Erythroblast (primary cell): ENCODE measurements at regions not wholly inside any gene's neighbourhood (a gene's known extent, or its start where the extent isn't known, plus 50 kb on each side); places are given as distances from the start of the nearest gene placed in this dataset.
"Not testable (repeated sequence)": the region's sequence is repeated elsewhere in the genome, so short reads cannot be mapped to it uniquely, and the experiment has no call there.

ENCODE experiments used
- DNase-seq, 2 experiments: peaks; one replicate each; lab custom pipeline; 2025; lab: John Stamatoyannopoulos, UW
- GATA1 ChIP-seq: IDR thresholded peaks from 2 replicates; pipeline ENCODE4 v1.6.1; 2011; ENCODE audit warnings: low read depth, mild to moderate bottlenecking, control low read depth, low read length, moderate library complexity
- POLR2A ChIP-seq: IDR thresholded peaks from 2 replicates; pipeline ENCODE4 v1.6.1; 2011; ENCODE audit warnings: mild to moderate bottlenecking, low read length

DNA sequence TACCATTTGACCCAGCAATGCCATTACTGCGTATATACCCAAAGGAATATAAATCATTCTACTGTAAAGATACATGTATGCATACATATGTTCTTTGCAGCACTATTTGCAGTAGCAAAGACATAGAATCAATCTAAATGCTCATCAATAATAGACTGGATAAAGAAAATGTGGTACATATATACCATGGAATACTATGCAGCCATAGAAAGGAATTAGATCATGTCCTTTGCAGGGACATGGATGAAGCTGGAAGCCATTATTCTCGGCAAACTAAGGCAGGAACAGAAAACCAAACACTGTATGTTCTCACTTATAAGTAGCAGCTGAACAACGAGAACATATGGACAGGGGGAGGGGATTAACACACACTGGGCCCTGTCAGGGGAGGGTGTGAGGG is 54.8 kb upstream of the ZNF30 start:
- DNase-seq: not testable (repeated sequence)

DNA sequence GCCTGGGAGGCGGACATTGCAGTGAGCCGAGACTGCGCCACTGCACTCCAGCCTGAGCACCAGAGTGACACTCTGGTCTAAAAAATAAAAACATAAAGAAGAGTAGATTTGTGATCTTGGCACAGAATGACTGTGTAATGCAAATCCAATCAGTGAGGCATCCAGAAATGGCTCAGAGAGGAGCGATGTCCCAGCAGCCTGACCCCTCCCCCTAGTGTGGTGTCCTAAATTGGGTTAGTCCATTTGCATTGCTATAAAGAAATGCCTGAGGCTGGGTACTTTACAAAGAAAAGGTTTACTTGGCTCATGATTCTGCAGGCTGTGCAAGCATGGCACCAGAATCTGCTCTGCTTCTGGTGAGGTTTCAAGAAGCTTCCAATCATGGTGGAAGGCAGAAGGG is 59.1 kb upstream of the ZNF30 start:
- TF ChIP-seq POLR2A: no peak
- no peak for DNase-seq

DNA sequence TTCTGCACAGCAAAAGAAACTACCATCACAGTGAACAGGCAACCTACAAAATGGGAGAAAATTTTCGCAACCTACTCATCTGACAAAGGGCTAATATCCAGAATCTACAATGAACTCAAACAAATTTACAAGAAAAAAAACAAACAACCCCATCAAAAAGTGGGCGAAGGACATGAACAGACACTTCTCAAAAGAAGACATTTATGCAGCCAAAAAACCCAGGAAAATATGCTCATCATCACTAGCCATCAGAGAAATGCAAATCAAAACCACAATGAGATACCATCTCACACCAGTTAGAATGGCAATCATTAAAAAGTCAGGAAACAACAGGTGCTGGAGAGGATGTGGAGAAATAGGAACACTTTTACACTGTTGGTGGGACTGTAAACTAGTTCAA is 61.5 kb upstream of the ZNF30 start:
- DNase-seq: not testable (repeated sequence)

DNA sequence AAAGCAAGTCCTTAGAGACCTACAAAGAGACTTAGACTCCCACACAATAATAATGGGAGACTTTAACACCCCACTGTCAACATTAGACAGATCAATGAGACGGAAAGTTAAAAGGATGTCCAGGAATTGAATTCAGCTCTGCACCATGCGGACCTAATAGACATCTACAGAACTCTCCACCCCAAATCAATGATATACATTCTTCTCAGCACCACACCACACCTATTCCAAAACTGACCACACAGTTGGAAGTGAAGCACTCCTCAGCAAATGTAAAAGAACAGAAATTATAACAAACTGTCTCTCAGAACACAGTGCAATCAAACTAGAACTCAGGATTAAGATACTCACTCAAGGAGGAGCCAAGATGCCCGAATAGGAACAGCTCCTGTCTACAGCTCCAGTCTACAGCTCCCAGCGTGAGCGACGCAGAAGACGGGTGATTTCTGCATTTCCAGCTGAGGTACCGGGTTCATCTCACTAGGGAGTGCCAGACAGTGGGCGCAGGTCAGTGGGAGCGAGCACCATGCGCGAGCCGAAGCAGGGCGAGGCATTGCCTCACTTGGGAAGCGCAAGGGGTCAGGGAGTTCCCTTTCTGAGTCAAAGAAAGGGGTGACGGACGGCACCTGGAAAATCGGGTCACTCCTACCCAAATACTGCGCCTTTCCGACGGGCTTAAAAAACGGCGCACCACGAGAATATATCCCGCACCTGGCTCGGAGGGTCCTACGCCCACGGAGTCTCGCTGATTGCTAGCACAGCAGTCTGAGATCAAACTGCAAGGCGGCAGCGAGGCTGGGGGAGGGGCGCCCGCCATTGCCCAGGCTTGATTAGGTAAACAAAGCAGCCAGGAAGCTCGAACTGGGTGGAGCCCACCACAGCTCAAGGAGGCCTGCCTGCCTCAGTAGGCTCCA is 66.6 kb upstream of the ZNF30 start:
- not testable (repeated sequence) for DNase-seq

DNA sequence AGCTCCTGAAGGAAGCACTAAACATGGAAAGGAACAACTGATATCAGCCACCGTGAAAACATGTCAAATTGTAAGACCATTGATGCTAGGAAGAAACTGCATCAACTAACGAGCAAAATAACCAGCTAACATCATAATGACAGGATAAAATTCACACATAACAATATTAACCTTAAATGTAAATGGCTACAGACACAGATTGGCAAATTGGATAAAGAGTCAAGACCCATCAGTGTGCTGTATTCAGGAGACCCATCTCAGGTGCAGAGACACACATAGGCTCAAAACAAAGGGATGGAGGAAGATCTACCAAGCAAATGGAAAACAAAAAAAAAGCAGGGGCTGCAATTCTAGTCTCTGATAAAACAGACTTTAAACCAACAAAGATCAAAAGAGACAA is 67.4 kb upstream of the ZNF30 start:
- not testable (repeated sequence) for DNase-seq

DNA sequence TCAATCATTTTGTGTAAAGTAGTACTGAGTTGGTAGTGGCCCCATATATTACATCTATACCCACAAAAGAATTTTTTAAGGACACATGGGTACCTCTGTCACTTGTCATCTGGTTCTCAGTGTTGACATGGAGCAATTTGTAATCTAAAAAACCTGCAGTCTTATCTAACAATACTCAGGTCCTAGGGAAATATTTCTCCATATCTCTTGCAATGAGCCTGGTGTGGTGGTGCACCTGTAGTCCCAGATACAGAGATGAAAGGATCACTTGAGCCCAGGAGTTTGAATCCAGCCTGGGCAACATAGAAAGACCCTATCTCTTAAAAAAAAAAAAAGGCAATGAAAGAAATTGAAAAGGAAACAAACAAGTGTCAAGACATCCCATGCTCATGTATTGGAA is 70.7 kb upstream of the ZNF30 start:
- no peak for DNase-seq

DNA sequence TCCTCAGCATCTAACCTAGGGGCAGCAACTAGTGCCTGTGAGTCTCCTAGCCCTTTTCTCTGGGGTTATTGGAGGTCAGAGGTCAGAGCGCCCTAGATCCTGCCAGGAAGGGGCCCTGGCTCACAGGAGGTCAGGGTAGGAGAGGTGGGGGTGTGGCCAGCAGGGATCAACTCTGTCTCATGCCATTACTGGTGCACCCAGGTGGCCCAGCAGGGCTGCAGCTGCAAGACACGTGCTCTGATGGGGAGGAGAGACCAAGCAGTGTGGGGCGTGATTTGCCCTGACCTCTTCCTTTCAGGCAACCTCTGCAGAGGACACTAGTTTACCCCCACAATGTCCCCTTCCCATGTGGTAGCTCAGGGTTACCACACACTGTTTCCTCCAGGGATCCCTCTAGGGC is 73.3 kb upstream of the ZNF30 start:
- TF ChIP-seq POLR2A (no peak), GATA1 (no peak)

More for the DNA sequence above, 70.7 kb upstream of the ZNF30 start:
- no peak for TF ChIP-seq GATA1
- no peak for TF ChIP-seq POLR2A

DNA sequence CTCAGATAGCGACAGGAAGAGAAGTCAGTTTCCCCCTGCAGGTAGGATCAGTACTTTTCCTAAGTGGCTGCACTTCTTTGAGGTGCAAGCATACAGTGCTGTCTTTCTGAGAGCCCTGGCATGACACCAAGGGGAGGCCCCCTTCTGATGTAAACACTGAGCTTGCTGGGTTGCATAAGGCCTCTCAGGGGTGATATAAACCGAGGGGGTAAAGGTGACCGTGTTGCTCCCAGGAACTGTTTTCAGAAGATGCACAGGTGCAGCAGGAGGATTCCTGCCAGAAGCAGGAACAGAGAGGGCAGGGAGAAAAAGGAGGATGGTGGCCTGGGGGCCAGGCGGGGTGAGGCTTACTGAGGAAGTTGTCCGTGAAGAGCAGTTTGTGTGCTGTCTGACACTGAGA is 74.0 kb upstream of the ZNF30 start:
- TF ChIP-seq GATA1 (no peak), POLR2A (no peak)
- DNase-seq: no peak

More for the DNA sequence above, 73.3 kb upstream of the ZNF30 start:
- no peak for DNase-seq

DNA sequence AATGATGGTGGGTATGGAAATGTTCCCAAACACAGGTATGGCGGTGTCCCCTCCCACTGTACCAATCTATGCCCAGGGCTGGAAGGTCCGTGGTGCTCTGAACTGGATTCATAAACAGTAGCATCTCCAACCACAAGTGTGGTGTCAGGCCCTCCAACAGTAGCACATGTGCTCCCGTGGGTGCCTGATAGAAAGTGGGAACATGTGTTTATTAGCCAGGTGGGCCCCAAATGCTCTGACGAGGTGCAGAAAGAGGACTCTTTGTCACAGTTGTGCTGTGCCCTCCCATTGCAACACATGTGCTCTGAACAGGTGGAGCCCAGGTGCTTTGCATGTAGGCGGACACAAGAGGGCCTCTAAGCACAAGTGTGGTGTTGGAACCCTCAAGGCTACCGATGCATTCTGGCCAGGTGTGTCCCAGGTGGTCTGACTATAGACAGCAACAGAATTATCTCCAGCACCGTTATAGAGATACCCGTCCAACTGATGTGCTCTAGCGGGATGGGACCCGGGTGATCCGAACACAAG is 75.4 kb upstream of the ZNF30 start:
- TF ChIP-seq POLR2A: no peak
- no peak for TF ChIP-seq GATA1
- no peak for DNase-seq

DNA sequence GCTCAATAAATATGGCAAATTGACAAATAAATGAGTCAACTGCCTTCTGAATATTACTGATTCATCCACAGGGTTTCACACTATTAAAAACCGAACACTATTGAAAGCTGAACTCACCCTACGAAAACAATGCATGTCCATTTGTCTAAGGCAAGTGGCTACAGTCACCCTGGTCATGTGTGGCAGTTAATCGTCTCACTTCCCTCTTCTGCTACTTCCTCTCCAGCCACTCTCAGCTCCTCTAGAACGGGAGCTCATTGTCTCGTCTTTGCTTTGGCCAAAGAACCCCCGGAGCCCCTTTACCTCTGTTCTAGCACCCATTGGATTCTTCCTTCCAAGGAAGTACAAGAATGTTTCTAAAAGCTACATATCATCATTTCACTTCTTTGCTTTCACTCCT is 74.4 kb upstream of the ZNF599 start:
- DNase-seq: no peak
- no peak for TF ChIP-seq POLR2A
- no peak for TF ChIP-seq GATA1

DNA sequence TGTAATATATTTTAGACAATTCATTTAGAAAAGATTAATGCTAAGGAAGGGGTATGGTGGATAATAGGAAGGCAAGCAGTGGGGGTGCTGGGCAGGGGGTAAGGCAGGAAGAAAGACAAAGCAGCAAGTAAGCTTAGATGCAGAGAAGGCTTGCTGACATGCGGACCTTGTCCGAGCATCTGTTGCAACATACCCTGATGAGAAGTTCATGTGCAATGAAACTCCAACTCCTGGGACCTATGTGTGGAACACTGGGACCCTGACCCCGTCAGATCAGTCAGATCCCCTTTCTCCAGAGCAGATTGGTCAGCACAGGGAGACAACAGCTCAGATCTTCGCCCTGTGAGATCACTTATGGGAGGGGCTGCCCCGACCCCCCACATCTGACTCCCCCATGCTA is 71.3 kb upstream of the ZNF599 start:
- TF ChIP-seq GATA1 (no peak), POLR2A (no peak)

DNA sequence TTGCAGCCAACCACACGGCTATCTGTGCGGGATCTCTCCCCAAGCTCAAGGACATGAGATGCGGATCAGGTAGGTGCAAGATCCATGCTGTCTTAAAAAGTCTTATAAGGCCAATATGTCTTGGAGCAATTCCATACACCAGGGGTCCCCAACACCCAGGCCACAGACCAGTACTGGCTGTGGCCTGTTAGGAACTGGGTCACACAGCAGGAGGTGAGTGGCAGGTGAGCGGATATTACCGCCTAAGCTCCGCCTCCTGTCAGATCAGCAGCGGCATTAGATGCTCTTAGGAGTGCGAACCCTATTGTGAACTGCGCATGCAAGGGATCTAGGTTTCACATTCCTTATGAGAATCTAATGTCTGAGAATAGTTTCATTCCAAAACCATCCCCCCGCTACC is 68.8 kb upstream of the ZNF599 start:
- DNase-seq: no peak
- TF ChIP-seq POLR2A: no peak
- no peak for TF ChIP-seq GATA1

More for the DNA sequence above, 71.3 kb upstream of the ZNF599 start:
- no peak for DNase-seq

DNA sequence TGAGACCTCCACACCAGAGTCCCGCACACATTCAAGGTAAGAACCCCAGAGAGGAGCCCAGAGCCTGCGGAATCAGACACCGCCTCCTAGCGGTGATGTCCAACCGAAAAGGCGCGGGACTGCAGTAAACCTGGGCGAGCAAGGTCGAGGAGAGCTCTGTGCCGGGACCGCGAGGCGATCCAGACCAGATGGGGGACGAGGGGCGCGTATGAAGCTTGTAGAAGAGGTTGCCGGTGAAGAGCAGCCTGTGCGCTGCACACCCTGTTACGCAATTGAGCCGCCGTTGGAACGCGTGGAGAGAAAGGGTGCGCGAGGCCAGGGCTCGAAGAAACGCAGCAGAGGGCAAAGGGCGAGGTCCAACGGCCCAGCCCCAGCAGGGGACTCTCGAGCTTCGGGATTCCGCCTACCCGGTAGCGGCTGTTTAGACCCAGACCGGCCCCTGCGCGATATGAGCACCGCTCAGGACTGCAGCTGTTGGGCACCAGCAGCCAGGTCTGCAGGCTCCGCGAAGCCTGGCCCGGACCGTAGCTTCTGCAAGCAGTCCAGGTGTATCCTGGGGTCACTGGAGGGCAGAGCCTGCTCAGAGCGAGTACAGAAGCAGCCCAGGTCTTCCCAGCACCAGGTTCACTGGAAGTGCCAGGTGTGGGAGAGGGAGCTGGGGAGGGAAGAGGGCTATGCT is 65.9 kb upstream of the ZNF599 start:
- TF ChIP-seq POLR2A (no peak), GATA1 (no peak)
- DNase-seq: peak; percentile 12 to 40

DNA sequence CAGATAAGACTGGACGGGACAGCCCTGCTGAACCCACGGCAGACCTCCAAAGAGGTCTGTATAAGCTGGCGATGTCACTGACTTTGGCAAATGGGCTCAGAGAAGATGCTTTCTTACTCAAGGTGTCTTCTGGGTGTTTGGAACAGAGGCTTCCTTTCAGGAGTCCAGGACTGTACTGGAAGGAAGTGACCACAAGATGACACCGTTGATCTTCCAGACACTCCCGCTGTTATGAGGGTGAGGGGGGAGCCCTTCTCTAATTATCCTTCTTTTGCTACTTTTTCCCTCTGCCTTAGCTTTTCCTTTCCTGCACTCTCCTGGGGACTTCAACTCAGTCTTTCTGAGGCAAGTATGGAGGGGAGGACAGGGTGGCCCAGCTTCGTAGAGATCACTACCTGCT is 65.2 kb upstream of the ZNF599 start:
- no peak for DNase-seq
- TF ChIP-seq POLR2A (no peak), GATA1 (no peak)

DNA sequence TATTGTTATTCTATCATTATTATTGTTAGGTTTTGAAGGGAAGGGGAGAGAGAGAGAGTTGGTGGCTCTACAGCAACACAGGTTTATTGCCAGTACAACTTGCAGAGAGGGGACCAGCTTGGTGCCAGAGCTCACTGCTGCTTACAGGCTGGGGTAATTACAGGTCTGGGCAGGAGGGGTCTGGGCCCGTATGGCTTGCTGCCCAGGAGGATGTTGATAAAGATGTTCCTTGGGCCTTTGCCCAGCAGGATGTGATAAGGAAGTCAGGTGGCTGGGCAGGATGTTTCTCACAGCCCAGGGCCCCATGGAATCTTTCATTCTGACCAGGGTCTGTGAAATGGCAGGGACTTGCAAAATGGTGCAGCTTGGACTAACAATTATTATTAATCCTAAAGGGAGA is 64.2 kb upstream of the ZNF599 start:
- TF ChIP-seq GATA1: no peak
- no peak for TF ChIP-seq POLR2A
- no peak for DNase-seq
